OCI-LY1 (cell line): ENCODE measurements at regions not wholly inside any gene's neighbourhood (a gene's known extent, or its start where the extent isn't known, plus 50 kb on each side); places are given as distances from the start of the nearest gene placed in this dataset.

Experiments used
- H2AFZ ChIP-seq: fragments of 200-600 bp; sonication (generic), shearing (Covaris generic); 2 replicates; pipeline ENCODE4 v1.6.0; 2014; ENCODE audit warnings: antibody characterized with exemption, mild to moderate bottlenecking, low read length
- H3F3A ChIP-seq: fragments of 200-600 bp; sonication (generic), shearing (Covaris generic); 2 replicates; pipeline ENCODE4 v1.6.0; 2014; ENCODE audit warnings: mild to moderate bottlenecking, antibody characterized with exemption, low read length, moderate library complexity; ENCODE audit not compliant: insufficient read depth
- H3K27ac ChIP-seq: fragments of 200-600 bp; sonication (generic); 2 replicates; pipeline ENCODE4 v1.5.1; 2014; ENCODE audit warnings: low read length, mixed run types, mild to moderate bottlenecking, low read depth; ENCODE audit not compliant: poor library complexity, severe bottlenecking
- H3K27me3 ChIP-seq: fragments of 200-600 bp; sonication (generic); 2 replicates; pipeline ENCODE4 v1.6.0; 2014; ENCODE audit warnings: antibody characterized with exemption, mild to moderate bottlenecking, low read length, moderate library complexity; ENCODE audit not compliant: insufficient read depth
- H3K36me3 ChIP-seq: fragments of 200-600 bp; sonication (generic); 2 replicates; pipeline ENCODE4 v1.6.1; 2014; ENCODE audit warnings: mild to moderate bottlenecking, antibody characterized with exemption, low read length, moderate library complexity, mixed read lengths; ENCODE audit not compliant: insufficient read depth
- H3K4me1 ChIP-seq: fragments of 200-600 bp; sonication (generic); 2 replicates; pipeline ENCODE4 v1.5.1; 2014; ENCODE audit warnings: mild to moderate bottlenecking, low read length, moderate library complexity; ENCODE audit not compliant: insufficient read depth, severe bottlenecking
- H3K4me2 ChIP-seq: fragments of 200-600 bp; sonication (generic), shearing (Covaris generic); 2 replicates; pipeline ENCODE4 v1.6.1; 2014; ENCODE audit warnings: low read length
- H3K4me3 ChIP-seq: fragments of 200-600 bp; sonication (generic); 2 replicates; pipeline ENCODE4 v1.5.1; 2014; ENCODE audit warnings: low read length, low read depth, mild to moderate bottlenecking, mixed read lengths; ENCODE audit not compliant: poor library complexity, severe bottlenecking
- H3K79me2 ChIP-seq: fragments of 200-600 bp; shearing (Covaris generic); 2 replicates; pipeline ENCODE4 v1.6.1; 2016; ENCODE audit warnings: mixed run types, low read length, mixed read lengths; ENCODE audit not compliant: insufficient read depth
- H3K9ac ChIP-seq: fragments of 200-600 bp; sonication (generic), shearing (Covaris generic); 2 replicates; pipeline ENCODE4 v1.6.1; 2014; ENCODE audit warnings: mild to moderate bottlenecking, low read length, mixed read lengths
- H3K9me2 ChIP-seq: fragments of 200-600 bp; sonication (generic), shearing (Covaris generic); 2 replicates; pipeline ENCODE4 v1.6.1; 2014; ENCODE audit warnings: low read depth, mild to moderate bottlenecking, low read length, mixed read lengths
- H3K9me3 ChIP-seq: fragments of 200-600 bp; shearing (Covaris generic); 2 replicates; pipeline ENCODE4 v1.6.1; 2014; ENCODE audit warnings: low read length, mixed read lengths
- H4K20me1 ChIP-seq: fragments of 200-600 bp; sonication (generic), shearing (Covaris generic); 2 replicates; pipeline ENCODE4 v1.6.0; 2016; ENCODE audit warnings: mild to moderate bottlenecking, low read length; ENCODE audit not compliant: insufficient read depth
- EZH2 ChIP-seq: fragments of 200-600 bp; sonication (generic), shearing (Covaris generic); IDR thresholded peaks from 2 replicates; pipeline ENCODE4 v1.8.0; 2017; ENCODE audit warnings: borderline replicate concordance, mixed run types, mild to moderate bottlenecking, antibody characterized with exemption, low read length, moderate library complexity, mixed read lengths
- TF ChIP-seq, protein P1 (sequence below): fragments of 200-600 bp; sonication (generic), shearing (Covaris generic); IDR thresholded peaks from 2 replicates; pipeline ENCODE4 v1.5.1; 2017; ENCODE audit warnings: mild to moderate bottlenecking, antibody characterized with exemption, low read length, moderate library complexity, mixed read lengths

- TF ChIP-seq EZH2, result no peak
- TF ChIP-seq, protein P1, sequence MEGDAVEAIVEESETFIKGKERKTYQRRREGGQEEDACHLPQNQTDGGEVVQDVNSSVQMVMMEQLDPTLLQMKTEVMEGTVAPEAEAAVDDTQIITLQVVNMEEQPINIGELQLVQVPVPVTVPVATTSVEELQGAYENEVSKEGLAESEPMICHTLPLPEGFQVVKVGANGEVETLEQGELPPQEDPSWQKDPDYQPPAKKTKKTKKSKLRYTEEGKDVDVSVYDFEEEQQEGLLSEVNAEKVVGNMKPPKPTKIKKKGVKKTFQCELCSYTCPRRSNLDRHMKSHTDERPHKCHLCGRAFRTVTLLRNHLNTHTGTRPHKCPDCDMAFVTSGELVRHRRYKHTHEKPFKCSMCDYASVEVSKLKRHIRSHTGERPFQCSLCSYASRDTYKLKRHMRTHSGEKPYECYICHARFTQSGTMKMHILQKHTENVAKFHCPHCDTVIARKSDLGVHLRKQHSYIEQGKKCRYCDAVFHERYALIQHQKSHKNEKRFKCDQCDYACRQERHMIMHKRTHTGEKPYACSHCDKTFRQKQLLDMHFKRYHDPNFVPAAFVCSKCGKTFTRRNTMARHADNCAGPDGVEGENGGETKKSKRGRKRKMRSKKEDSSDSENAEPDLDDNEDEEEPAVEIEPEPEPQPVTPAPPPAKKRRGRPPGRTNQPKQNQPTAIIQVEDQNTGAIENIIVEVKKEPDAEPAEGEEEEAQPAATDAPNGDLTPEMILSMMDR, result no peak
- Histone ChIP-seq H4K20me1 (no peaks in the 10 kb centered on the region), H3K9me3 (no peaks in the 10 kb centered on the region), H2AFZ (no peak overlapping the region), H3F3A (no peaks in the 10 kb centered on the region), H3K36me3 (no peaks in the 10 kb centered on the region), H3K4me3 (no peak overlapping the region), H3K79me2 (no peaks in the 10 kb centered on the region), H3K9me2 (no peaks in the 10 kb centered on the region), H3K9ac (no peak overlapping the region), H3K27ac (no peak overlapping the region), H3K4me2 (no peak overlapping the region), H3K4me1 (no peaks in the 10 kb centered on the region), H3K27me3 (no peaks in the 10 kb centered on the region)
Observed at GRCh38 chr2:5042666-5043440, 649.3 kb upstream of the SOX11 start.

GRCh38 chr2:5051300-5051699, 640.9 kb upstream of the SOX11 start:
- Histone ChIP-seq H3K27ac (no peak overlapping the region), H3K9me3 (no peaks in the 10 kb centered on the region), H3K9ac (no peak overlapping the region), H2AFZ (no peak overlapping the region), H3K4me1 (no peaks in the 10 kb centered on the region), H3K36me3 (no peaks in the 10 kb centered on the region), H3K9me2 (no peaks in the 10 kb centered on the region), H3F3A (no peaks in the 10 kb centered on the region), H3K79me2 (no peaks in the 10 kb centered on the region), H4K20me1 (no peaks in the 10 kb centered on the region), H3K4me3 (no peak overlapping the region), H3K4me2 (no peak overlapping the region), H3K27me3 (no peaks in the 10 kb centered on the region)
- TF ChIP-seq, protein P1, result no peak
- TF ChIP-seq EZH2, result no peak

DNA sequence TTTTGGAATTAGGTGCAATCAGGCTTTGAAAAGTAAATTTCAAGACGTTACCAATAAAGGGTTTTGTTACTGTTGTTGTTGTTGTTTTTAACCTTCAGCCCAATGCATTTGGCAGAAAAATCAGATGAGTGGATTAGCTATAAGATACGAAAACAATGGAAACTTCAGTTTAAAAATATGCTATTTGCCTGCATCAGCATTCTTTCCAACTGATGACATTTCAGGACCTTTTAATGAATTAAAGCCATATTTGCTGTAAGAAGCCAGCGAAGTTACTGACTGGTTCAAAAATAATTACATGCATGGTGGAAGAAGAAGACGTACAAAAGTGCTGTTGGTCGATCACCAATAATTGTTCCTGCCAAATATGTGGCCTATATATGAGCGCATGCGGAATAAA, 639.3 kb upstream of the SOX11 start:
- Histone ChIP-seq H3K4me1 (no peaks in the 10 kb centered on the region), H3K9ac (no peak overlapping the region), H3K79me2 (no peaks in the 10 kb centered on the region), H3K9me3 (no peaks in the 10 kb centered on the region), H3K27ac (no peak overlapping the region), H3K27me3 (no peaks in the 10 kb centered on the region), H3F3A (no peaks in the 10 kb centered on the region), H3K4me3 (no peak overlapping the region), H2AFZ (no peak overlapping the region), H3K9me2 (no peaks in the 10 kb centered on the region), H3K4me2 (no peak overlapping the region), H4K20me1 (no peaks in the 10 kb centered on the region), H3K36me3 (no peaks in the 10 kb centered on the region)
- TF ChIP-seq, protein P1, result no peak
- no peak for TF ChIP-seq EZH2
